ENCODE measurements at regions not wholly inside any gene's neighbourhood (a gene's known extent, or its start where the extent isn't known, plus 50 kb on each side); places are given as distances from the start of the nearest gene placed in this dataset.

- DNase-seq (ENCODE audit: low spot score), result no peak
These were observed 51.1 kb upstream of the NCOA1 start for GRCh38 chr2:24439971-24440340.

- no peak for DNase-seq (ENCODE audit: low spot score)
These were observed 51.6 kb upstream of the NCOA1 start for GRCh38 chr2:24439280-24439970.

- no peak for DNase-seq (ENCODE audit: low spot score)
These were observed 52.9 kb upstream of the NCOA1 start for GRCh38 chr2:24438106-24438505.

- no peak for DNase-seq (ENCODE audit: low spot score)
These were observed 55.4 kb upstream of the NCOA1 start for GRCh38 chr2:24435391-24436316.

- DNase-seq (ENCODE audit: low spot score), result no peak
These were observed 56.5 kb upstream of the NCOA1 start for GRCh38 chr2:24434541-24434940.

GRCh38 chr2:24432735-24433134, 58.3 kb upstream of the NCOA1 start:
- DNase-seq (ENCODE audit: low spot score), result no peak

GRCh38 chr2:24432121-24432520, 58.9 kb upstream of the NCOA1 start:
- DNase-seq (ENCODE audit: low spot score), result no peak

GRCh38 chr2:24429197-24430074, 61.6 kb upstream of the NCOA1 start:
- DNase-seq (ENCODE audit: low spot score), result no peak

GRCh38 chr2:24424387-24424786, 64.1 kb upstream of the ITSN2 start:
- no peak for DNase-seq (ENCODE audit: low spot score)

- no peak for DNase-seq (ENCODE audit: low spot score)
These were observed 62.8 kb upstream of the ITSN2 start for GRCh38 chr2:24423095-24423494.

GRCh38 chr2:24421668-24422067, 61.3 kb upstream of the ITSN2 start:
- peak; percentile 69 for DNase-seq (ENCODE audit: low spot score)

- DNase-seq (ENCODE audit: low spot score), result no peak
These were observed 60.0 kb upstream of the ITSN2 start for GRCh38 chr2:24420373-24420772.

GRCh38 chr2:24418166-24418841, 58.0 kb upstream of the ITSN2 start:
- peak; percentile 54 for DNase-seq (ENCODE audit: low spot score)

- no peak for DNase-seq (ENCODE audit: low spot score)
These were observed 52.5 kb upstream of the ITSN2 start for GRCh38 chr2:24412812-24413211.

- no peak for DNase-seq (ENCODE audit: low spot score)
These were observed 51.3 kb upstream of the ITSN2 start for GRCh38 chr2:24411488-24412151.

GRCh38 chr2:24410976-24411375, 50.6 kb upstream of the ITSN2 start:
- no peak for DNase-seq (ENCODE audit: low spot score)

GRCh38 chr2:24409700-24410556, 49.6 kb upstream of the ITSN2 start:
- DNase-seq (ENCODE audit: low spot score), result peak; percentile 81

Data from iPS-NIHi11 (cell line).